IPS DF 4.7 (cell line): ENCODE measurements at regions not wholly inside any gene's neighbourhood (a gene's known extent, or its start where the extent isn't known, plus 50 kb on each side); places are given as distances from the start of the nearest gene placed in this dataset.

Experiments used
- DNase-seq: peaks from one replicate; pipeline ENCODE4 v3.0.0-alpha.2; 2013; ENCODE audit warnings: low spot score; ENCODE audit errors: extremely low read depth

DNA sequence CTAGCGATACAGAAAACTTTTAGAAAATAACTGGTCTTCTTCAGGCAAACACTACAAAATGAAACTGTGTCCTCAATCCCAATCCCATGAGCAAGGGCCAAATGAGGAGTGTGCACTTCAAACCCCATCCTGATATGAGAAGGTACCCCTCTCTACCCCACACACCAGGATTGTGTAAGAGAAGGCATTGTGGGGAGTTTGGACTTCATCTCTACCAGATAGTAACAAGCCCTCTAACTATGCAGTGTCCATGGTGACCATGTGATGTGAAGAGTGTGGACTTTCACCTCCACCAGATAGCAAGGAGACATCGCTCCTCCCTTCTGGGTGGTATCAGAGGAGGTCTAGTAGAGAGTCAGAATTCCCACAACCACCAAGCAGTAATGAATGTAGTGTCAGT lies 769.3 kb downstream of the MECOM start:
- DNase-seq: no peak

GRCh38 chr3:168889666-168890065 lies 773.8 kb downstream of the MECOM start:
- no peak for DNase-seq

GRCh38 chr3:168888781-168889180 lies 774.7 kb downstream of the MECOM start:
- DNase-seq: no peak

- DNase-seq: no peak
Measured at GRCh38 chr3:168885028-168885427, 778.5 kb downstream of the MECOM start.

DNA sequence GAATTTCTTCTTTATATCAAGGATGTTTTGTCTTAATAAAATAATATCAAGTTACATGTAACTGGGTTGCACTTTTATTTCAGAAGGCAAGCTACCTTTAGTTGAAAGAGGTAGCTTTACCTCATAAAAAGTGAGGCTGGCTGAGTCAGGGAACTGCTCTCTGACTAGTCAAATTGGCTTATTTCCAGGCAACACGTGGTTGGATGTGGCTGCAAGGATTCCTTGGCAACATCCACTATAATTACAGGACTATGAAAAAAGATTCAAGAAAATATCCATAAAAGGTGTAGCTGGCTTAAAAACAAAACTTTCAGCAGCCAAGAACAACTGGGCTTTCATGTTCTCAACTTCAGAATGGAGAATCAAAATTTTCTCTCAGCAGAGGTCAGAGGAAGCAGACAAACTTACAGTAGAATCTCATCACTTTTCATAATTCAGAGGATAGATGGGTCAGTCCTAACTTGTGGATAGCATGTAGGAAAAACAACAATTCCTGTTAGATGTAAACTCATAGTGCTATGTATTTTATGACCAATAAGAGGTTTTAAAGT lies 779.1 kb downstream of the MECOM start:
- DNase-seq: no peak

DNA sequence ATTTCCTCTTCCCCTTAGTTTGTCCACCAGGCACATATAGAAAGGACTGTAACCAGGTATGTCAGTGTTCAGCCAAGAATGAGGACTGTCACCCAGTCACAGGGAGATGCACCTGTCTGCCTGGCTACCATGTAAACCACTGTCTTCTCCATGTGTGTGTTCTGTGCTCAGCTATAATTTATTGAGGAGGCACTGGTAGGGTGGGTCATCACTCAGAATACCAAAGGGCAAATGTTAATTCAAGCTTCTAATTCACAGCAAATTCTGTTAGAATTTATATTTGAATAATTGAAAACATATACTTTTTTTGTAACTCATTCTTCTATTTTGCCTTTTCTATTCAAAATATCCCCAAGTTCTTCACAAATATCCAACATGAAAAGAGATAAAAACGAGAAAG lies 780.4 kb downstream of the MECOM start:
- DNase-seq: no peak

GRCh38 chr3:168881804-168882203 lies 781.7 kb downstream of the MECOM start:
- DNase-seq: no peak

GRCh38 chr3:168878655-168879054 lies 782.9 kb upstream of the GOLIM4 start:
- no peak for DNase-seq

- DNase-seq: no peak
Measured at GRCh38 chr3:168877899-168878298, 782.2 kb upstream of the GOLIM4 start.

GRCh38 chr3:168876346-168877035 lies 780.8 kb upstream of the GOLIM4 start:
- no peak for DNase-seq

DNA sequence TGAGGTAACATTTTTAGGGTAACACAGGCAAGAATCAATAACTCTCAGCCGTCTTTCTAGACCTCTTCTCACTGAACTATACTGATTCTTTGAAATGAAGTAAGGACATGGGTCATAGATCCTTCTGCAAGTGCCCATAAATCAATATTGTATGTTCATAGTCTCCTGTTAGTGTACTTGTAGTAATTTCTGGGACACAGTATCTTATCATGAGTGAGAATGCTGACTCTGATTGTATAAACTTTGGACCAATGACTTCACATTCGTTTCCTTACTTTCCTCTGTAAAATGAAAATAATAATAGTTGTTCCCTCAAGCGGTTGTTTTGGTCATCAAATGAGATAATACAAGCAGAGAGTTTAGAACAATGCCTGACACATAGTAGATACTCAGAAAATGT lies 777.1 kb upstream of the GOLIM4 start:
- no peak for DNase-seq

GRCh38 chr3:168870892-168871291 lies 775.2 kb upstream of the GOLIM4 start:
- no peak for DNase-seq

DNA sequence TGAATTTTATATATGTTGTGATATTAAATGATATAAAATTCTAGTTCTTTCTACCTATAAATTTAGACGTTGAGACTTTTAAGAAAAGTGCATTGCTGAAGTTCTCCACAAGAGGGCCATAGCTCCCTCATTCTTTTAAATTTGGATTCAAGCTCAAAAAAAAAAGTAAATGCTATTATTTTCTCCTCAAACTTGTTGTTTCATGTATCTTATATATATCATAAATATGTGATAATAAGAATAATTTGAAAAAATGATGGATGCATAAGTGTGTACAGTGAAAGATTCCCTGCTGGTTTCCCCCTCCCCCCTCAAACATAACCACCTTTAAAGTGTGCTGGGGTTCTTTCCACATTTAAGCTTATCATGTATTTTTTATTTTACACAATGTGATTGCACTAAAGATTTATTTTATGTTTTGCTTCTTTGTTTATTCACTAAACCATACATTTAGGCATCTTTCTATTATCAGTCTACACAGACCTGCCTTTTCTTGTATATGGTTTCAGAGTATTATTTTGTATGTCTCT lies 769.4 kb upstream of the GOLIM4 start:
- no peak for DNase-seq

GRCh38 chr3:168864107-168865021 lies 768.6 kb upstream of the GOLIM4 start:
- no peak for DNase-seq

- no peak for DNase-seq
Measured at GRCh38 chr3:168863561-168863960, 767.8 kb upstream of the GOLIM4 start.

GRCh38 chr3:168862466-168862865 lies 766.7 kb upstream of the GOLIM4 start:
- no peak for DNase-seq

- no peak for DNase-seq
Measured at GRCh38 chr3:168860592-168860991, 764.9 kb upstream of the GOLIM4 start.

- no peak for DNase-seq
Measured at GRCh38 chr3:168860028-168860427, 764.3 kb upstream of the GOLIM4 start.

DNA sequence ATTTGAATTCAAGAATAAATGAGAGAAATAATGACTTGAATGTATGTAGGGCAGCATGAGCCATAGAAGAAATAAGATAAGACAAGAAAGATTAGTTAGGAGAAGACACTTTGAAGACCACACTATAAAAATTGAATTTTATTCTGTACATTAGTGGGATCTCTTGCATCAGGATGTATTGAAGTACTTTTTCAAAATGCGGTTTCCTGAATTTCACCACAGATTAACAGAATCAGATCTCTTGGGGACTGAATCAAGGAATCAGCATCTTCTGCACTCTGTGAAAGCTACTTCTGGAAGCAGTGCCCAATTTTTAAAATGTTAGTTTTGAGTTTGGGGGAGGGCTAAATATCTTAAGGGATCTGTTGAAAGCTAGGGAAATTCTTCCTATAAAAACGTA lies 763.9 kb upstream of the GOLIM4 start:
- DNase-seq: no peak

DNA sequence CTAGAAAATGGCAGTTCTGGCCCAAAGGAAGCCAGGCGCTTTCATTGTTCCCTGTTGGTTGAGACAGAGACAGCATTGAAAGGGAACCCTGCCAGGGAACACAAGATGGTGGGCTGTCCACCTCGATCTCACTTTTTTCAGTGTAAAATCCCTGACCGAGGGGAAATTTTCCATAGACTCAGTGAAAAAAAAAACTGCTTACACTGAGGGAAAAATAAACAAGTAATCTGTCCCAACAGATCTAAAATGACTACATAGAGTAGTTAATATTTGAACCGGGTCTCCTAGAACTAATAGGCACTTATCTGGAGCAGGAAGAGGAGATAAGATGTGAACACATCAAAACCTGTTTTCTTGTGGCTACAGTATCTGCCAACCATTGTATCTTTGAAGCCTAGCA lies 763.4 kb upstream of the GOLIM4 start:
- no peak for DNase-seq

- DNase-seq: no peak
Measured at GRCh38 chr3:168858327-168858726, 762.6 kb upstream of the GOLIM4 start.

DNA sequence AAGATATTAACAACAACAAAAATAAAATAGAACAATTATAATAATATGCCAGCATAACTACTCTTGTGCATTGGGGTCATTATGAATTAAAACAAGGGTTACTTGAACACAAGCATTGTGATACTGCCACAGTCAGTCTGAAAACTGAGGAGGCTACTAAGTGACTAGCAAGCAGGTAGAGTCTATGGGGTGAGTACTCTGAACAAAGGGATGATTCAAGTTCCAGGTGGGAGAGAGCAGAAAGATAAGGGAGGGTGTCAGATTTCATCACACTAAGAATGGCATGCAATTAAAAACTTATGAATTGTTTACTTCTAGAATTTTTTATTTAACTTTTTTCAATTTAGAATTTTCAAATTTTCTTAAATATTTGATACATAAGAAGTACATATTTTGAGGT lies 754.4 kb upstream of the GOLIM4 start:
- no peak for DNase-seq
